ENCODE measurements at regions not wholly inside any gene's neighbourhood (a gene's known extent, or its start where the extent isn't known, plus 50 kb on each side); places are given as distances from the start of the nearest gene placed in this dataset.

DNA sequence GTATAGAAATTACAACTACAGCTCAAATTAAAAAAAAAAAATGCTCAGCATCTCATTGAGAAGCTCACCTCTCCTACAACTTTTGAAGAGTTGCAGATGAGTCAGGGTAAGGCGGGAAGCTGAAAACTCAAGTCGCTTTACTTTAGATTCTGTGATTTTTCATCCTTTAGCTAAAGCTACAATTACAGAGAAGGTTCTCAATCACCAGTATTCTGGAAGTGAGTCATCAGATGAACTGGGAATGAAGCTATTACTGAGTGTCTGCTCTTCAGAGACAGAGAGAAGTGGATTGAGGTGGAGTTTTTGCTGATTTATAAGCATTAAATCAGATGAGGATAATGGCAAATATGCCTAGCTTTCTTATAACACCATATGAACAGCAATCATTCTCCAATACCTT is 91.9 kb downstream of the TFAP2A start (continued):
- TF ChIP-seq, protein P1, sequence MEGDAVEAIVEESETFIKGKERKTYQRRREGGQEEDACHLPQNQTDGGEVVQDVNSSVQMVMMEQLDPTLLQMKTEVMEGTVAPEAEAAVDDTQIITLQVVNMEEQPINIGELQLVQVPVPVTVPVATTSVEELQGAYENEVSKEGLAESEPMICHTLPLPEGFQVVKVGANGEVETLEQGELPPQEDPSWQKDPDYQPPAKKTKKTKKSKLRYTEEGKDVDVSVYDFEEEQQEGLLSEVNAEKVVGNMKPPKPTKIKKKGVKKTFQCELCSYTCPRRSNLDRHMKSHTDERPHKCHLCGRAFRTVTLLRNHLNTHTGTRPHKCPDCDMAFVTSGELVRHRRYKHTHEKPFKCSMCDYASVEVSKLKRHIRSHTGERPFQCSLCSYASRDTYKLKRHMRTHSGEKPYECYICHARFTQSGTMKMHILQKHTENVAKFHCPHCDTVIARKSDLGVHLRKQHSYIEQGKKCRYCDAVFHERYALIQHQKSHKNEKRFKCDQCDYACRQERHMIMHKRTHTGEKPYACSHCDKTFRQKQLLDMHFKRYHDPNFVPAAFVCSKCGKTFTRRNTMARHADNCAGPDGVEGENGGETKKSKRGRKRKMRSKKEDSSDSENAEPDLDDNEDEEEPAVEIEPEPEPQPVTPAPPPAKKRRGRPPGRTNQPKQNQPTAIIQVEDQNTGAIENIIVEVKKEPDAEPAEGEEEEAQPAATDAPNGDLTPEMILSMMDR (IDR thresholded peaks at IDR 0.05 in 2 of 3, conservative IDR thresholded peaks at IDR 0.05 in 1 of 3; ENCODE audit: borderline replicate concordance in 1 of 3, insufficient read depth in 1 of 3, low read depth in 2 of 3, low read length in 2 of 3) = no peak
- TF ChIP-seq POLR2A (IDR thresholded peaks at IDR 0.05; ENCODE audit: borderline replicate concordance, extremely low read depth, insufficient read depth, insufficient read length) (no peak), ZFX (IDR thresholded peaks at IDR 0.05) (no peak), YY1 (IDR thresholded peaks at IDR 0.05; ENCODE audit: extremely low read depth, insufficient replicate concordance, low read depth, low read length) (no peak), RAD21 (IDR thresholded peaks at IDR 0.05; ENCODE audit: low read depth) (no peak)

DNA sequence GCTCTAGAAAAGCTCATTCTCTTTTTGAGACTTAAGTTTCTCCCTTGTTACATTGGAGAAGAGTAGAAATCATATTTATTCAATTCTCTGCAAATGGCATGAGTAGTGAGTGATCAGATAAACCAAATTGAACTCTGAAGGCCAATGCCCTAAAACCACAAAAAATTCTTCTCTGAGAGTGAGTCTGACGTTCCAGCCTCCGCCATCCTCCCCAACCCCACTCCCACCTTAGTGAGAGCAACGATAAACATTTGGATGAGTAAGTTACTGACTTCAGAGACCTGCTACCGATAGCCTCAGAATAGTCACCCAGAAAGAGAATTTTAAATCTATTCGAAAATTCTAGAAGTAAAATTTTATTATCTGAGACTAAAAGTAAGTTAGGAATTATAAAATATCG is 94.6 kb downstream of the TFAP2A start:
- RAD21 ChIA-PET (ENCODE audit: low non-redundant PET in 1 of 2, low total read pairs in 2 of 2, uncharacterized antibody in 2 of 2, unreplicated experiment in 2 of 2) = no interaction called here
- no peak for TF ChIP-seq EZH2 (IDR thresholded peaks at IDR 0.05)
- no peak for TF ChIP-seq EGR1 (IDR thresholded peaks at IDR 0.05; ENCODE audit: low read depth)
- TF ChIP-seq, protein P1 (IDR thresholded peaks at IDR 0.05 in 2 of 3, conservative IDR thresholded peaks at IDR 0.05 in 1 of 3; ENCODE audit: borderline replicate concordance in 1 of 3, insufficient read depth in 1 of 3, low read depth in 2 of 3, low read length in 2 of 3) = no peak
- no peak for TF ChIP-seq POLR2AphosphoS5 (IDR thresholded peaks at IDR 0.05; ENCODE audit: low read depth, low read length)
- no peak for TF ChIP-seq YY1 (IDR thresholded peaks at IDR 0.05; ENCODE audit: extremely low read depth, insufficient replicate concordance, low read depth, low read length)
- no peak for TF ChIP-seq CBX3 (IDR thresholded peaks at IDR 0.05; ENCODE audit: low read depth)
- no peak for TF ChIP-seq ZNF274 (IDR thresholded peaks at IDR 0.05; ENCODE audit: low read depth, low read length)
- TF ChIP-seq SRF (IDR thresholded peaks at IDR 0.05; ENCODE audit: low read depth) = no peak
- no peak for TF ChIP-seq MAX (IDR thresholded peaks at IDR 0.05)
- no peak for TF ChIP-seq JUND (IDR thresholded peaks at IDR 0.05)
- TF ChIP-seq FOSL1 (IDR thresholded peaks at IDR 0.05; ENCODE audit: low read depth) = no peak
- TF ChIP-seq ZFX (IDR thresholded peaks at IDR 0.05) = no peak
- TF ChIP-seq CEBPB (IDR thresholded peaks at IDR 0.05; ENCODE audit: low read depth) = no peak
- TF ChIP-seq RAD21 (IDR thresholded peaks at IDR 0.05; ENCODE audit: low read depth) = no peak
- no peak for TF ChIP-seq ZBTB33 (IDR thresholded peaks at IDR 0.05; ENCODE audit: extremely low read depth, insufficient replicate concordance, low read length)
- no peak for TF ChIP-seq SP1 (IDR thresholded peaks at IDR 0.05; ENCODE audit: low read depth)
- no peak for TF ChIP-seq POLR2A (IDR thresholded peaks at IDR 0.05; ENCODE audit: borderline replicate concordance, extremely low read depth, insufficient read depth, insufficient read length)

More for the DNA sequence above, 94.6 kb downstream of the TFAP2A start:
- no peaks in the 10 kb centered on the region for H4K20me1 ChIP-seq (ENCODE audit: insufficient read depth)
- peaks cover 0 to 7% of the 10 kb centered on the region in 2 experiments; a peak in 1 of 4 replicates for H3K4me1 ChIP-seq (ENCODE audit: control insufficient read depth in 1 of 2, insufficient read depth in 2 of 2, low read length in 2 of 2)
- no peaks in the 10 kb centered on the region for H3K9me2 ChIP-seq (ENCODE audit: insufficient read depth)
- H3K36me3 ChIP-seq (ENCODE audit: control insufficient read depth in 1 of 2, insufficient read depth in 2 of 2, low read length in 2 of 2) = no peaks in the 10 kb centered on the region
- ChIA-PET CTCF (no interaction called here), POLR2A (interaction anchor here (0.7 kb wide), 1 partner anchor 43 kb away, joined by 3 read pairs; no protein-coding TSS in a partner anchor)
- H3K27ac ChIP-seq (ENCODE audit: low read depth, low read length) = no peak overlapping the region
- no peak for ATAC-seq
- intact Hi-C loops (cut with micrococcal nuclease) = no loop called here
- DNase-seq (ENCODE audit: low read depth, low spot score) = no peak
- no peaks in the 10 kb centered on the region for H3K9me3 ChIP-seq (ENCODE audit: control insufficient read depth in 1 of 2, insufficient read depth in 1 of 2, low read depth in 1 of 2, low read length in 2 of 2)
- no peak overlapping the region for H2AFZ ChIP-seq (ENCODE audit: low read depth, low read length, poor library complexity, severe bottlenecking)
- no peaks in the 10 kb centered on the region for H3K79me2 ChIP-seq (ENCODE audit: insufficient read depth, low read length)
- BruUV-seq (replicated peaks) = no TSS peak
- no peak overlapping the region for H3K4me2 ChIP-seq (ENCODE audit: low read length)
- no peaks in the 10 kb centered on the region for H3K27me3 ChIP-seq (ENCODE audit: insufficient read depth, low read length)
- no peak overlapping the region for H3K9ac ChIP-seq (ENCODE audit: low read length)
- no peak overlapping the region for H3K4me3 ChIP-seq (replicated peaks in 1 of 2; ENCODE audit: low read depth in 1 of 2, low read length in 2 of 2)
